ENCODE measurements at regions not wholly inside any gene's neighbourhood (a gene's known extent, or its start where the extent isn't known, plus 50 kb on each side); places are given as distances from the start of the nearest gene placed in this dataset.
A peak's percentile ranks its signal among the peaks of the same experiment; 100 is the strongest.
"Not testable (repeated sequence)": the region's sequence is repeated elsewhere in the genome, so short reads cannot be mapped to it uniquely, and the experiment has no call there.

DNA sequence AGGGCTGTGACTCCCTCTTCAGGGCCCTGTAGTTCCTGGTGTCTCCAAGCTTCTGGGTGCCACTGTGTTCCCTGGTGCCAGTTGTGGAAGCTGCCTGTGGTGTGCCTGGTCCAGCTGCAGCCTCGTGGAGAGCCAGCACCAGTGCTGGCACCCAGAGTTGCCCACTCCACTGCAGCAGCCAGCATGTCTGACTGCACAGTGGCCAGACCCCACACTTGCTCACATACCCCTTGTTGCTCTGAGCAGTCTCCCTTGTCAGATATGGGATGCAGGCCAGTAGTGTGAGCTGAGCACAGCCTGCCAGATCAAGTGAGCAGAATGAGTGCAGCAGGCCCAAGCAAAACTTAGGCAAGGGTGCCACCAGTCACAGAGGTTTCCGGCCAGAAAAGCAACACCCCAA is 108.6 kb downstream of the ZMAT1 start:
- DNase-seq (ENCODE audit: low read depth) = no peak

DNA sequence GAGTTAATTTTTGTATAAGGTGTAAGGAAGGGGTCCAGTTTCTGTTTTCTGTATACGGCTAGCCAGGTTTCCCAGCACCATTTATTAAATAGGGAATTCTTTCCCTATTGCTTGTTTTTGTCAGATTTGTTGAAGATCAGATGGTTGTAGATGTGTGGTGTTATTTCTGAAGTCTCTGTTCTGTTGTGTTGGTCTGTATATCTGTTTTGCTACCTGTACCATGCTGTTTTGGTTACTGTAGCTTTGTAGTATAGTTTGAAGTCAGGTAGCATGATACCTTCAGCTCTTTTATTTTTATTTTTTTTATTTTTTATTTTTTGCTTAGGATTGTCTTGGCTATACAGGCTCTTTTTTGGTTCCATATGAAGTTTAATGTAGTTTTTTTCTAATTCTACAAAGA is 114.1 kb downstream of the ZMAT1 start:
- not testable (repeated sequence) for DNase-seq (ENCODE audit: low read depth)

DNA sequence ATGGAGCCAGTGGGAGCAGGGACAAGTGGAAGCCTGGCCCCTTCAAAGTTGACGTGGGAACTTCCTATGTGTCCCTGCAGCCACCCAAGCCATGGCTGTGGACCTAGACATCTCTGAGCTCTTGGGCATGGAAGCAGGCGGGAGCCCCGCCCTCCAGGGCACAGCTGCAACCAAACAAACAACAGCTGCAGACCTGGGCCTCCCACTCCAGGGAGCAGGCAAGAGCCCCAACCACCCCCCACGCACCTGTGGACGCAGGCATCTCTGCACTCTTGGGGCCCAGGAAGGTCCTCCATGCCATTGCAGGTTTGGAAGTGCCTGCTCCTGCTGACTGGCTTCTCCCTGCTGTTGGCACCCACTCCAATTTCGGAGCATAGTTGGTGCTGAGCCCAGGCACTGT is 118.6 kb downstream of the ZMAT1 start:
- DNase-seq (ENCODE audit: low read depth) = no peak

DNA sequence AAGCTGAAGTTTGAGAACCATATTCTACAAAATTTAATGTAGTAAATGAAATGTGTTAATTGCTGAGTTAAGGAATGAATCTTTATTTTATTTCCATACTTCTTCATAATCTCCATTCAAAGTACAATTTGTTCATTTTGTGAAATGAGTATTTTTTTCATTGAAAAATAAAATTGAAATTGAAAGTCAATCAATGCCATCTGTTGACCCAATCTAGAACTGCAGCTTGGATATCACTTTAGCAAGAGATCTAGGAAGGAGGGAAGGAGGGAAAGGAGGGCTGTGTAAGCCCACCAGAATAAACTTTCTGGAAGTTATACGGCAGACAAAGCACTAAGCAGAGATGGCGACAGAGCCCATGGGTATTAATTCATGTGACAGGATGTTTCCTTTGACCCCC is 128.4 kb downstream of the ZMAT1 start:
- DNase-seq (ENCODE audit: low read depth) = peak; percentile 17

GRCh38 chrX:101799387-101799786 is 132.4 kb downstream of the ZMAT1 start:
- peak; percentile 84 for DNase-seq (ENCODE audit: low read depth)

DNA sequence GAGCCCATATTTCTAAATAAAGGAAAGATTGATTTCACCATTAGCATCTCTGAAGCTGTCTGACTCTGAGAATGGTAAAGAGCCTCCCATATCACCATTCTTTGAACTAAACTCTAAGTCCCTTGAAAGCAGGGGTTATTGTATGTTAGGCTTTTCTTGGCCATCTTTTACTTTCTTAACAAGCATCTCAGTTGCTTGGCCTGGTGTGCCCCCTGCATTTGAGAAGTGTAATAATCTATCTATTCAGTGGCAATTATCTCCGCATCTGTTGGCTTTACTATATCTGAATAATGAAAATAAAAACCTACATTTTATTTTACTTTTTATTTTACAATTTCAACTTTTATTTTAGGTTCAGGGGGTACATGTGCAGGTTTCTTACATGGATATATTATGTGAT is 128.3 kb upstream of the ARMCX2 start:
- DNase-seq (ENCODE audit: low read depth) = no peak

GRCh38 chrX:101785142-101785541 is 125.5 kb upstream of the ARMCX2 start:
- peak; percentile 1 for DNase-seq (ENCODE audit: low read depth)

DNA sequence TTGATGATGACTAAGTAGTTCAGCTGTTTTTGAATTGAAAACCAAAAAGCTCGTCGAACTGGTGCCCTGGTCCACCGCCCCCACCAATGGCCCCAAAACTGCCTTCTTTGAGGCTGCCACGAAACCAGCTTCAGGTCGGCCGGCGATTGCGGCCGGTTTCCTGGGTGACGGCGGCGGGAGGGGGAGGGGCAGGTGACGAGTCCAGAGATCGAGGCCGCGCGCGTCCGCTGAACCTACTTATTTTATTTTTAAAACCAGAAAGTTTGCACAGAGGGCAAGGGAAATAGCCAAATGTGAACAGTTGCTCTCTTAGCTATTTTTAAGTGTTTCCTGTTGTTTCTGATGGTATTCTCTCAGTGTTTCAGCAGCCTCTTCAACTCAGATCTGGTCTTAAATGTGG is 120.8 kb upstream of the ARMCX2 start:
- not testable (repeated sequence) for DNase-seq (ENCODE audit: low read depth)

DNA sequence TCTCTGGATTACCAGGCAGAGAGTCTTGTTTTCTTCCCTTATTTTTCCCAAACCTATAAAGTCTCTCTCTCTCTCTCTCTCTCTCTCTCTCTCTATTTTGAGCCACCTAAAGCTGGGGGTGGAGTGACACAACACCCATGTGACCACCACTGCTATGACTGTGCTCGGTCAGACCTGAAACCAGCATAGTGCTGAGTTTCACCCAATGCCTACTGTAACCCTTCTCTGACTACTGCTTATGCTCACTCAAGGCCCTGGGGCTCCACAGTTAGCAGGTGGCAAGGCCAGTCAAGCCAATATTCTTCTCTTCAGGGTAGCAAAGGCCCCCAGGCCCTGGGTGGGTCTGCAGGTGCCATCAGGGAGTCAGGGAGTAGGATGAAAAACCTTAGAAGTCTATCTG is 114.7 kb upstream of the ARMCX2 start:
- no peak for DNase-seq (ENCODE audit: low read depth)

DNA sequence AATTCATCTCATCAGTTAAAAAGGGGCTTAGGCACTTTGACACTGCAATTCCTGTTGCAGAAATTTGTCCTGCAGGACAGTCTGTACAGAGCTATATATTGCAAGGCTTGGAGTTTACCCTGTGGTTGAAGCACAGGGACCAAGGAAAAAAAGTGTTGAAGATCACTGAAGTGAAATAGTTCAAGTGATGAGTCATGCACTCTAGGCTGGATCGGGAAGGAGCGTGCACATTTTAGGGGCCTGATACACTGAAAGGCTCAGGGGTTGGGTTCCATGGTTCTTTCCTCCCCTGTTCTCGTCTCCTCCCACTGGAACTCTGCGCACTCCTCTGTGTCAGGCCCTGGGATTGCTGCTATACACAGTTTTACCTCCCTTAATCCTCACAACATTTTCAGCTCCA is 104.9 kb upstream of the ARMCX2 start:
- DNase-seq (ENCODE audit: low read depth) = peak; percentile 8

DNA sequence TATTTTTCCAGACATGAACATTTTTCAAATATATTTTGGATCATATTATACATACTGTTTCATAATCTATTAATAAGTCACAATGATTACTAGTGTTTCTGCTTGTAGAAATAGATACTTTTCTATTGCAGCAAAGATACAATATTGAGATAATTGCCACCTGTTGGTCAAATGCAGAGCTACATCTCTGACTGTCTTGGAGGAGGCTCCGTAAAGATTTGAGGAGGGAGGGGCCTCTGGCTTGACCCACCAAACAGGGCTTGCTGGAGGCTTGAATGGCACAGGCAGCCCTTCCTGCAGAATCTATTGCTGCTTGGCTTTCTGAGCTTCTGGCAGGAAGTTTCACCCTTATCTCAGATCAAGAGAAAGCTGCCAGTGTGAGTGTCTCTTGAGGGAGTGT is 99.3 kb upstream of the ARMCX2 start:
- peak; percentile 43 for DNase-seq (ENCODE audit: low read depth)

GRCh38 chrX:101750744-101751143 is 91.1 kb upstream of the ARMCX2 start:
- DNase-seq (ENCODE audit: low read depth) = no peak

DNA sequence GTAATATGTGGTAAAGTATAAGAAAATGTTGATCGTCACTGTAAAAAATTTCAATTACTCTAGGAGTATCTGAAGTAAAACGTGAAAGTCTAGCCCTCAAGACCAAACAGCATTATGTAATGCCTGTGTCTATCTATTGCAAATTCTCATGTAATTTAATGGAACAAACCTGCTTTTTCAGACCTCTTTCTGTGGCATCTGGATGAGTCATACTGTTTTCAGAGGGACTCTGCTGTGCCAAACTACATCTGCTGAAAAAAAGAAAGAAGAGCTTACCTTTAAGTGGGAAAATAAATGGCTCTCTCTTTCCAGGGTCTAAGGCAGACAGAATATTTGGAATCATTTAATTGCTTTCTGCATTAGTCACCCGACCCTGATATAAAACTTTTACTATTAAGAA is 89.8 kb upstream of the ARMCX2 start:
- peak; percentile 1 for DNase-seq (ENCODE audit: low read depth)

GRCh38 chrX:101745046-101745445 is 85.4 kb upstream of the ARMCX2 start:
- no peak for DNase-seq (ENCODE audit: low read depth)

GRCh38 chrX:101744085-101744484 is 84.4 kb upstream of the ARMCX2 start:
- DNase-seq (ENCODE audit: low read depth) = peak; percentile 1

DNA sequence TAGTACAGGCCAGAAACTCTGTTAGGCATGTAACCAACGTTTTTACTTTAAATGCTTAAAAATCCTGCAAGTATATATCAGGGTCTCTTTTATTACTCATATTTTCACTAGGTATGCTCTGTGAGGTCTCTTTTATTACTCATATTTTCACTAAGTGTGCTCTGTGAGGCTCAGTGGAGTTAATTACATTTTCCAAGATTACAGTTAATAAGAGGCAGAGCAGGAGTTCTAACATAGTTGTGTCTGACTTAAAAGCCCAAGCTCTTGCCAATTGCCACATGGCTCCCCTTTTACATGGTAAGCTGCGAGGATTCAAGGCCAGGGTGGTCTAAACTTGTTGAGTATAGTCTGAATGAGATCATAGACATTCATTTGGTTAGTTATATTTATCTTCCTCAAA is 81.0 kb upstream of the ARMCX2 start:
- DNase-seq (ENCODE audit: low read depth) = no peak

GRCh38 chrX:101738867-101739266 is 79.2 kb upstream of the ARMCX2 start:
- DNase-seq (ENCODE audit: low read depth) = not testable (repeated sequence)

- DNase-seq (ENCODE audit: low read depth) = not testable (repeated sequence)
These were observed 78.8 kb upstream of the ARMCX2 start for GRCh38 chrX:101738411-101738810.

DNA sequence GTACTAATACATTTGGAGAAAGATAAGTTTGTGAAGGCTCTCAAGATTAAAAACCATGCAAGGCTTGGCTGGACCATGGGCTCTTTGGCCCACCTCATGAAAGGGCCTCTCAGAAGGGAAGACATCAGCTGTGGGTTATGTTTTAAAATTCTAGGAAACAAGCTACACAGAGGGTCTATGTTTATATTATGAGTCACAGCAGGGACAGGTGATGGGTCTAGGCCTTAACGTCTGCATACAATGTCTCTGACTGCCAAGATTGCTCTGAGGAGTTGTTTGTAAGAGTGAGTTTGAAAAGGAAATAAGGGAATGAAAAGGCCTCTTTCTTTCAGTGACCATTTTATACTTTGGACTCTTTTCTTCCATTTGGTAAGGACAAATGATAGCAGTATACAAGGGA is 77.0 kb upstream of the ARMCX2 start:
- no peak for DNase-seq (ENCODE audit: low read depth)

- no peak for DNase-seq (ENCODE audit: low read depth)
These were observed 73.2 kb upstream of the ARMCX2 start for GRCh38 chrX:101732870-101733269.

GRCh38 chrX:101729986-101730385 is 70.3 kb upstream of the ARMCX2 start:
- no peak for DNase-seq (ENCODE audit: low read depth)
